GM18499 (cell line): ENCODE measurements at regions not wholly inside any gene's neighbourhood (a gene's known extent, or its start where the extent isn't known, plus 50 kb on each side); places are given as distances from the start of the nearest gene placed in this dataset.

ENCODE experiments used
- ATAC-seq: cut with Tn5 transposase; IDR thresholded peaks from one replicate; pipeline ENCODE4 v1.9.1; 2021; ENCODE audit warnings: moderate number of reproducible peaks; ENCODE audit not compliant: insufficient read depth, unreplicated experiment

GRCh38 chr12:75846102-75846501 lies 185.5 kb downstream of the PHLDA1 start:
- ATAC-seq: no peak

- ATAC-seq: no peak
Measured at GRCh38 chr12:75844985-75845384, 186.6 kb downstream of the PHLDA1 start.

GRCh38 chr12:75844049-75844770 lies 187.4 kb downstream of the PHLDA1 start:
- no peak for ATAC-seq

- ATAC-seq: no peak
Measured at GRCh38 chr12:75842090-75842489, 189.5 kb downstream of the PHLDA1 start.

- ATAC-seq: peak; percentile 71
Measured at GRCh38 chr12:75840994-75841355, 190.6 kb downstream of the PHLDA1 start.

GRCh38 chr12:75838309-75838708 lies 193.3 kb downstream of the PHLDA1 start:
- ATAC-seq: no peak

- no peak for ATAC-seq
Measured at GRCh38 chr12:75837700-75838099, 193.9 kb downstream of the PHLDA1 start.

GRCh38 chr12:75836533-75836932 lies 195.0 kb downstream of the PHLDA1 start:
- ATAC-seq: no peak

GRCh38 chr12:75834591-75834990 lies 197.0 kb downstream of the PHLDA1 start:
- no peak for ATAC-seq

GRCh38 chr12:75833268-75833667 lies 198.3 kb downstream of the PHLDA1 start:
- ATAC-seq: no peak

GRCh38 chr12:75831402-75831801 lies 200.2 kb downstream of the PHLDA1 start:
- no peak for ATAC-seq

GRCh38 chr12:75827061-75827460 lies 204.5 kb downstream of the PHLDA1 start:
- ATAC-seq: no peak

- no peak for ATAC-seq
Measured at GRCh38 chr12:75825686-75826085, 205.9 kb downstream of the PHLDA1 start.

GRCh38 chr12:75823475-75823874 lies 208.1 kb downstream of the PHLDA1 start:
- ATAC-seq: no peak

GRCh38 chr12:75822416-75822815 lies 209.2 kb downstream of the PHLDA1 start:
- no peak for ATAC-seq

- no peak for ATAC-seq
Measured at GRCh38 chr12:75820848-75821578, 210.6 kb downstream of the PHLDA1 start.

GRCh38 chr12:75820071-75820470 lies 211.5 kb downstream of the PHLDA1 start:
- no peak for ATAC-seq

- no peak for ATAC-seq
Measured at GRCh38 chr12:75819512-75819911, 212.1 kb downstream of the PHLDA1 start.

GRCh38 chr12:75818863-75819262 lies 212.7 kb downstream of the PHLDA1 start:
- ATAC-seq: no peak

GRCh38 chr12:75816897-75817296 lies 214.7 kb downstream of the PHLDA1 start:
- ATAC-seq: no peak

- no peak for ATAC-seq
Measured at GRCh38 chr12:75815756-75816155, 215.8 kb downstream of the PHLDA1 start.
